ENCODE measurements at regions not wholly inside any gene's neighbourhood (a gene's known extent, or its start where the extent isn't known, plus 50 kb on each side); places are given as distances from the start of the nearest gene placed in this dataset.

DNA sequence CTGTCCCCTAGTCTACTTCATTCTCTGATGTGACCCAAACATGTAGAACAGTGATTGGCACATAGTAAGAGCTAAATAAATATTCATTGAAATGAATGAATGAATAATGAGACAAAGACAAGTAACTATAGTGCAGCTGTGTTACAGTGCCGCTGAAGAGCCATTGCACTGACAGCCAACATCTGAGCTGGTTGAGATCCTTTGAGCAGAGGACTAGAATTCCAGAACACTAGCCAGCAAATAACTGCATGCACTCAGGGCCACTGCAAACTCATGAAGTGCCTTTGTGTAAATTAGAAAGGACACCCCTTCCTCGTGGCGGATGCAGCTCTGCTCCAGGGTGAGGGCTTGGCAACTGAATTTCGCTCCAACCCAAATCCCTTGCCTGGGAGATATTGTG lies 230.3 kb upstream of the CDYL start:
- Histone ChIP-seq H3K18ac (ENCODE audit: low read length) (no peak overlapping the region), H3K4me3 (ENCODE audit: low read length in 2 of 2) (no peak overlapping the region), H3K4me2 (ENCODE audit: insufficient read depth, low read length, poor library complexity, severe bottlenecking) (no peak overlapping the region), H2BK12ac (ENCODE audit: low read length) (no peak overlapping the region), H3K36me3 (replicated peaks in 1 of 2; ENCODE audit: control insufficient read depth in 2 of 2, insufficient read depth in 2 of 2, low read length in 2 of 2) (no peaks in the 10 kb centered on the region), H2BK5ac (ENCODE audit: low read length) (no peak overlapping the region), H3K27me3 (ENCODE audit: control insufficient read depth in 3 of 3, insufficient read depth in 3 of 3, low read depth in 1 of 3, low read length in 3 of 3) (no peaks in the 10 kb centered on the region), H3K27ac (replicated peaks; ENCODE audit: low read length) (no peak overlapping the region), H3K9me3 (replicated peaks in 1 of 2; ENCODE audit: control insufficient read depth in 2 of 2, insufficient read depth in 1 of 2, low read depth in 1 of 2, low read length in 2 of 2) (no peaks in the 10 kb centered on the region), H3K14ac (ENCODE audit: low read length) (no peak overlapping the region), H3K9ac (ENCODE audit: low read depth, low read length, poor library complexity) (no peak overlapping the region), H4K8ac (ENCODE audit: low read depth, low read length) (no peak overlapping the region), H3K23ac (ENCODE audit: low read depth, low read length, poor library complexity) (no peak overlapping the region), H3K4me1 (ENCODE audit: control insufficient read depth in 2 of 2, insufficient read depth in 1 of 2, low read depth in 1 of 2, low read length in 2 of 2) (no peaks in the 10 kb centered on the region), H2AFZ (ENCODE audit: low read length) (no peak overlapping the region), H2AK5ac (ENCODE audit: low read depth, low read length) (no peak overlapping the region), H3K79me1 (ENCODE audit: low read depth, low read length) (no peaks in the 10 kb centered on the region), H2BK15ac (ENCODE audit: low read length) (no peak overlapping the region), H3K4ac (ENCODE audit: low read length) (no peak overlapping the region), H4K91ac (ENCODE audit: low read depth, low read length, poor library complexity) (no peak overlapping the region), H2BK120ac (ENCODE audit: low read depth, low read length) (no peak overlapping the region)
- DNase-seq (ENCODE audit: low spot score): no peak
- WGBS, 2 donors (ENCODE audit: extremely low coverage in 2 of 2, insufficient read length in 2 of 2, insufficient replicate concordance in 1 of 2): no CpG with 5 or more reads among the region's 4 CpGs

DNA sequence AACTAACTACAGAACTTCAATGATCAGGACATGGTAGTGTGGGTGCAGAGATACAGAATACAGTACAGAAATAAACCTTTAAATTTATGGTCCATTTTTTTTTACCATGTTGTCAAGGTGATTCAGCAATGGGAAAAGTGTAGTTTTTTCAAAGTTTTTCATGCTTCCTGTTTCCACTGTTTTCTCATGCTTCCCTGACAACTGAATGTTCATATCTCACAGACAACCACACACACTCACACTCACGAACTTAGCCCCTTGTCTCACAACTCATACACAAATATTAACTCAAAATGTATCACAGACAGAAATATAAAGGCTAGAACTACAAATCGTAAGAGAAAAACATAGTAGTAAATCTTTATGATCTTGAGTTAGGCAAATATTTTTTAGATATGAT lies 232.6 kb upstream of the CDYL start:
- H2BK12ac ChIP-seq (ENCODE audit: low read length): no peak overlapping the region
- H2BK120ac ChIP-seq (ENCODE audit: low read depth, low read length): no peak overlapping the region
- H3K79me1 ChIP-seq (ENCODE audit: low read depth, low read length): no peaks in the 10 kb centered on the region
- WGBS, 2 donors (ENCODE audit: extremely low coverage in 2 of 2, insufficient read length in 2 of 2, insufficient replicate concordance in 1 of 2): 100% methylated on average over 1 of the region's 2 CpGs; no CpG with 5 or more reads in 1 of the 2 donors
- H2BK15ac ChIP-seq (ENCODE audit: low read length): no peak overlapping the region
- no peak overlapping the region for H2AK5ac ChIP-seq (ENCODE audit: low read depth, low read length)
- H3K27me3 ChIP-seq (ENCODE audit: control insufficient read depth in 3 of 3, insufficient read depth in 3 of 3, low read depth in 1 of 3, low read length in 3 of 3): no peaks in the 10 kb centered on the region
- no peaks in the 10 kb centered on the region for H3K4me1 ChIP-seq (ENCODE audit: control insufficient read depth in 2 of 2, insufficient read depth in 1 of 2, low read depth in 1 of 2, low read length in 2 of 2)
- H3K23ac ChIP-seq (ENCODE audit: low read depth, low read length, poor library complexity): no peak overlapping the region
- no peak overlapping the region for H3K18ac ChIP-seq (ENCODE audit: low read length)
- no peaks in the 10 kb centered on the region for H3K36me3 ChIP-seq (replicated peaks in 1 of 2; ENCODE audit: control insufficient read depth in 2 of 2, insufficient read depth in 2 of 2, low read length in 2 of 2)
- H2BK5ac ChIP-seq (ENCODE audit: low read length): no peak overlapping the region
- no peak overlapping the region for H3K27ac ChIP-seq (replicated peaks; ENCODE audit: low read length)
- DNase-seq (ENCODE audit: low spot score): no peak
- no peak overlapping the region for H4K8ac ChIP-seq (ENCODE audit: low read depth, low read length)
- H3K14ac ChIP-seq (ENCODE audit: low read length): no peak overlapping the region
- H3K4me3 ChIP-seq (ENCODE audit: low read length in 2 of 2): no peak overlapping the region
- no peak overlapping the region for H2AFZ ChIP-seq (ENCODE audit: low read length)
- no peak overlapping the region for H3K4me2 ChIP-seq (ENCODE audit: insufficient read depth, low read length, poor library complexity, severe bottlenecking)
- no peaks in the 10 kb centered on the region for H3K9me3 ChIP-seq (replicated peaks in 1 of 2; ENCODE audit: control insufficient read depth in 2 of 2, insufficient read depth in 1 of 2, low read depth in 1 of 2, low read length in 2 of 2)
- no peak overlapping the region for H3K9ac ChIP-seq (ENCODE audit: low read depth, low read length, poor library complexity)
- H3K4ac ChIP-seq (ENCODE audit: low read length): no peak overlapping the region
- no peak overlapping the region for H4K91ac ChIP-seq (ENCODE audit: low read depth, low read length, poor library complexity)

DNA sequence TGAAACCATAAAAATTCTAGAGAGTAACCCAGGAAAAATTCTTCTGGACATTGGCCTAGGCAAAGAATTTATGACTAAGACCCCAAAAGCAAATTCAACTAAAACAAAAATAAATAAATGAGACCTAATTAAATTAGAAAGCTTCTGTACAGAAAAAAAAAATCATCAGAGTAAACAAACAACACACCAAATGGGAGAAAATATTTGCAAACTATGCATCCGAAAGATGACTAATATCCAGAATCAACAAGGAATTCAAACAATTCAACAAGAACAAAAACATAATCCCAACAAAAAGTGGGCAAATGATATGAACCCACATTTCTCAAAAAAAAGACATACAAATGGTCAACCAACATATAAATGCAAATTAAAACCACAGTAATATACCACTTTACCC lies 242.6 kb upstream of the CDYL start:
- no CpG with 5 or more reads among the region's 1 CpG for WGBS, 2 donors (ENCODE audit: extremely low coverage in 2 of 2, insufficient read length in 2 of 2, insufficient replicate concordance in 1 of 2)
- no peak overlapping the region for H3K14ac ChIP-seq (ENCODE audit: low read length)
- H3K18ac ChIP-seq (ENCODE audit: low read length): no peak overlapping the region
- no peaks in the 10 kb centered on the region for H3K79me1 ChIP-seq (ENCODE audit: low read depth, low read length)
- H4K91ac ChIP-seq (ENCODE audit: low read depth, low read length, poor library complexity): no peak overlapping the region
- no peak overlapping the region for H3K4ac ChIP-seq (ENCODE audit: low read length)
- no peak overlapping the region for H3K23ac ChIP-seq (ENCODE audit: low read depth, low read length, poor library complexity)
- no peak overlapping the region for H2BK120ac ChIP-seq (ENCODE audit: low read depth, low read length)
- H3K27me3 ChIP-seq (ENCODE audit: control insufficient read depth in 3 of 3, insufficient read depth in 3 of 3, low read depth in 1 of 3, low read length in 3 of 3): no peaks in the 10 kb centered on the region
- no peaks in the 10 kb centered on the region for H3K36me3 ChIP-seq (replicated peaks in 1 of 2; ENCODE audit: control insufficient read depth in 2 of 2, insufficient read depth in 2 of 2, low read length in 2 of 2)
- H2BK15ac ChIP-seq (ENCODE audit: low read length): no peak overlapping the region
- H3K4me1 ChIP-seq (ENCODE audit: control insufficient read depth in 2 of 2, insufficient read depth in 1 of 2, low read depth in 1 of 2, low read length in 2 of 2): no peaks in the 10 kb centered on the region
- no peak overlapping the region for H3K27ac ChIP-seq (replicated peaks; ENCODE audit: low read length)
- no peak overlapping the region for H4K8ac ChIP-seq (ENCODE audit: low read depth, low read length)
- no peak overlapping the region for H3K4me3 ChIP-seq (ENCODE audit: low read length in 2 of 2)
- no peak for DNase-seq (ENCODE audit: low spot score)
- no peak overlapping the region for H2BK12ac ChIP-seq (ENCODE audit: low read length)
- H2BK5ac ChIP-seq (ENCODE audit: low read length): no peak overlapping the region
- no peak overlapping the region for H2AK5ac ChIP-seq (ENCODE audit: low read depth, low read length)
- H3K9me3 ChIP-seq (replicated peaks in 1 of 2; ENCODE audit: control insufficient read depth in 2 of 2, insufficient read depth in 1 of 2, low read depth in 1 of 2, low read length in 2 of 2): peaks cover 0 to 3% of the 10 kb centered on the region in 2 donors
- no peak overlapping the region for H3K9ac ChIP-seq (ENCODE audit: low read depth, low read length, poor library complexity)
- no peak overlapping the region for H3K4me2 ChIP-seq (ENCODE audit: insufficient read depth, low read length, poor library complexity, severe bottlenecking)
- H2AFZ ChIP-seq (ENCODE audit: low read length): no peak overlapping the region

DNA sequence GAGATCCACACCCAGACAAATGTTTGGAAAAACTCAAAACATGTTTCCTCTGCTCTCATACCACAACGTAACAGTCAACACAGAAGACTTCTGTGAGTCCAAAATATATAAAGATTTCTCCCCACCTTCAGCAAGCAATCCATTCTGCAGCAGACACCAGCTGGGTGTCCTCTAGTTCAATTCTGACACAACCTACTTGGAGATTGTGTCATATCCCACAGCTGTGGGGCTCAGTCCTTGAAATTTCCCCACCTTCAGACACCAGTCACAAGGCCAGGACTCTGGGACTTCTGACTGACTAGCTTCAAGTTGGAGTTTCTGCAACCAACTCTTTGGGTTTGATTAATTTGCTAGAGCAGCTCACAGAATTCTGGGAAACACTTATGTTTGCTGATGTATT lies 244.8 kb upstream of the CDYL start:
- H3K9me3 ChIP-seq (replicated peaks in 1 of 2; ENCODE audit: control insufficient read depth in 2 of 2, insufficient read depth in 1 of 2, low read depth in 1 of 2, low read length in 2 of 2): peaks cover 0 to 3% of the 10 kb centered on the region in 2 donors
- no peak overlapping the region for H2BK15ac ChIP-seq (ENCODE audit: low read length)
- H3K4ac ChIP-seq (ENCODE audit: low read length): no peak overlapping the region
- H4K91ac ChIP-seq (ENCODE audit: low read depth, low read length, poor library complexity): no peak overlapping the region
- no peak overlapping the region for H2AK5ac ChIP-seq (ENCODE audit: low read depth, low read length)
- no peaks in the 10 kb centered on the region for H3K27me3 ChIP-seq (ENCODE audit: control insufficient read depth in 3 of 3, insufficient read depth in 3 of 3, low read depth in 1 of 3, low read length in 3 of 3)
- no peak overlapping the region for H2BK12ac ChIP-seq (ENCODE audit: low read length)
- no peak overlapping the region for H2AFZ ChIP-seq (ENCODE audit: low read length)
- no peak overlapping the region for H3K14ac ChIP-seq (ENCODE audit: low read length)
- H3K18ac ChIP-seq (ENCODE audit: low read length): no peak overlapping the region
- no peak overlapping the region for H4K8ac ChIP-seq (ENCODE audit: low read depth, low read length)
- no peaks in the 10 kb centered on the region for H3K36me3 ChIP-seq (replicated peaks in 1 of 2; ENCODE audit: control insufficient read depth in 2 of 2, insufficient read depth in 2 of 2, low read length in 2 of 2)
- no peak overlapping the region for H3K23ac ChIP-seq (ENCODE audit: low read depth, low read length, poor library complexity)
- no peaks in the 10 kb centered on the region for H3K79me1 ChIP-seq (ENCODE audit: low read depth, low read length)
- H3K4me3 ChIP-seq (ENCODE audit: low read length in 2 of 2): no peak overlapping the region
- no peak overlapping the region for H2BK120ac ChIP-seq (ENCODE audit: low read depth, low read length)
- H2BK5ac ChIP-seq (ENCODE audit: low read length): no peak overlapping the region
- no CpG with 5 or more reads among the region's 1 CpG for WGBS, 2 donors (ENCODE audit: extremely low coverage in 2 of 2, insufficient read length in 2 of 2, insufficient replicate concordance in 1 of 2)
- no peak overlapping the region for H3K27ac ChIP-seq (replicated peaks; ENCODE audit: low read length)
- no peak for DNase-seq (ENCODE audit: low spot score)
- H3K9ac ChIP-seq (ENCODE audit: low read depth, low read length, poor library complexity): no peak overlapping the region
- H3K4me2 ChIP-seq (ENCODE audit: insufficient read depth, low read length, poor library complexity, severe bottlenecking): no peak overlapping the region
- no peaks in the 10 kb centered on the region for H3K4me1 ChIP-seq (ENCODE audit: control insufficient read depth in 2 of 2, insufficient read depth in 1 of 2, low read depth in 1 of 2, low read length in 2 of 2)

Measured in neuronal stem cell (in vitro differentiated cells).